GM12878 (cell line): ENCODE measurements at regions not wholly inside any gene's neighbourhood (a gene's known extent, or its start where the extent isn't known, plus 50 kb on each side); places are given as distances from the start of the nearest gene placed in this dataset.

Experiments used
- ASH2L ChIP-seq: fragments of 300-600, 200-600 bp; sonication (generic); IDR thresholded peaks from 2 replicates; pipeline ENCODE4 v1.6.1; 2017; ENCODE audit warnings: low read depth, mild to moderate bottlenecking, borderline replicate concordance
- CBX5 ChIP-seq: sonication (generic); IDR thresholded peaks from 2 replicates; pipeline ENCODE4 v1.6.1; 2016; ENCODE audit warnings: low read depth, moderate library complexity, mild to moderate bottlenecking, inconsistent platforms
- CEBPB ChIP-seq, 2 experiments: fragments of 150-350 bp in 1 of 2; IDR thresholded peaks; 2 replicates each; pipeline ENCODE4 v1.6.1; 2012 to 2014; ENCODE audit warnings: low read depth in 2 of 2, low read length in 2 of 2, borderline replicate concordance in 1 of 2, inconsistent platforms in 1 of 2
- CHD2 ChIP-seq: IDR thresholded peaks from 2 replicates; pipeline ENCODE4 v1.6.1; 2011; ENCODE audit warnings: low read depth, low read length, improper control_type of control experiment, borderline replicate concordance
- CUX1 ChIP-seq: IDR thresholded peaks from 2 replicates; pipeline ENCODE4 v1.6.1; 2012; ENCODE audit warnings: improper control_type of control experiment, low read depth, low read length; ENCODE audit not compliant: insufficient replicate concordance
- MEF2A ChIP-seq: IDR thresholded peaks from 2 replicates; pipeline ENCODE4 v1.6.1; 2011; ENCODE audit warnings: low read depth, mild to moderate bottlenecking, low read length, moderate library complexity; ENCODE audit not compliant: insufficient read depth
- POU2F2 ChIP-seq: IDR thresholded peaks from 3 replicates; pipeline ENCODE4 v1.6.1; 2011; ENCODE audit warnings: low read depth, mild to moderate bottlenecking, low read length, borderline replicate concordance
- RELA ChIP-seq: fragments of 450-650 bp; IDR thresholded peaks from 2 replicates; pipeline ENCODE4 v1.8.0; 2014; ENCODE audit warnings: borderline replicate concordance; ENCODE audit not compliant: partially characterized antibody
- RUNX3 ChIP-seq: IDR thresholded peaks from 2 replicates; pipeline ENCODE4 v1.6.1; 2012; ENCODE audit warnings: low read length, inconsistent platforms
- SMARCA5 ChIP-seq: fragments of 450-650 bp; IDR thresholded peaks from 2 replicates; pipeline ENCODE4 v1.6.1; 2017; ENCODE audit warnings: mild to moderate bottlenecking
- STAT1 ChIP-seq: fragments of 450-650 bp; conservative IDR thresholded peaks from 2 replicates; pipeline ENCODE4 v1.6.1; 2014; ENCODE audit warnings: antibody characterized with exemption, mild to moderate bottlenecking
- TCF7 ChIP-seq: IDR thresholded peaks from 2 replicates; pipeline ENCODE4 v1.6.1; 2014; ENCODE audit warnings: antibody characterized with exemption, borderline replicate concordance
- YY1 ChIP-seq: IDR thresholded peaks from 2 replicates; pipeline ENCODE4 v1.6.1; 2011; ENCODE audit warnings: low read depth, mild to moderate bottlenecking, low read length
- ZNF217 ChIP-seq: fragments of 450-650 bp; IDR thresholded peaks from 2 replicates; pipeline ENCODE4 v1.6.1; 2017; ENCODE audit warnings: antibody characterized with exemption, mild to moderate bottlenecking
- ZSCAN29 ChIP-seq: fragments of 450-650 bp; IDR thresholded peaks from 2 replicates; pipeline ENCODE4 v1.6.1; 2017; ENCODE audit warnings: mild to moderate bottlenecking, moderate library complexity
- TF ChIP-seq, protein P1 (sequence below): fragments of 450-650 bp; formaldehyde crosslinking; IDR thresholded peaks from 2 replicates; pipeline ENCODE4 v1.4.0; 2020; ENCODE audit warnings: mild to moderate bottlenecking, moderate library complexity
- TF ChIP-seq, protein P2 (sequence below): fragments of 150-350 bp; IDR thresholded peaks from 2 replicates; pipeline ENCODE4 v1.6.1; 2014; ENCODE audit warnings: mild to moderate bottlenecking, low read depth, low read length

DNA sequence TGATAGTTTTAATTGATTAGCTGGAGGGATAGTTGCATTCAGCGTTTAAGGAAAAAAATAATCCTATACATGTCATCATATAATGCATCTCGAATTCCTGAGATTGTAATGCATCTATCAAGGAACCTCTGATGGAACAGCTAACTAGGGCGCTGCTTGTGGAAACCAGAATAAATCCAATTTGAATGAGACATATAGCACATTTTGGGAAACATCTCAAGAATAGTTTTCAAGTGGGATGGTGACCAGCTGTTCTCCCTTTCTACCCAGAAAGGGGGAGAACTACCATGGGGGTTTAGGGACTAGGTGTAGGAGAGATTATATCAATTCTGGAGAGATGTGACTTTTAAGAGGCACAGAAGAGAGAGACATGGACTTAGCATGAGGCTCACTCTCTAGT lies 319.3 kb upstream of the BRINP1 start (continued):
- TF ChIP-seq CUX1: no peak
- no peak for TF ChIP-seq ZSCAN29
- TF ChIP-seq, protein P1, sequence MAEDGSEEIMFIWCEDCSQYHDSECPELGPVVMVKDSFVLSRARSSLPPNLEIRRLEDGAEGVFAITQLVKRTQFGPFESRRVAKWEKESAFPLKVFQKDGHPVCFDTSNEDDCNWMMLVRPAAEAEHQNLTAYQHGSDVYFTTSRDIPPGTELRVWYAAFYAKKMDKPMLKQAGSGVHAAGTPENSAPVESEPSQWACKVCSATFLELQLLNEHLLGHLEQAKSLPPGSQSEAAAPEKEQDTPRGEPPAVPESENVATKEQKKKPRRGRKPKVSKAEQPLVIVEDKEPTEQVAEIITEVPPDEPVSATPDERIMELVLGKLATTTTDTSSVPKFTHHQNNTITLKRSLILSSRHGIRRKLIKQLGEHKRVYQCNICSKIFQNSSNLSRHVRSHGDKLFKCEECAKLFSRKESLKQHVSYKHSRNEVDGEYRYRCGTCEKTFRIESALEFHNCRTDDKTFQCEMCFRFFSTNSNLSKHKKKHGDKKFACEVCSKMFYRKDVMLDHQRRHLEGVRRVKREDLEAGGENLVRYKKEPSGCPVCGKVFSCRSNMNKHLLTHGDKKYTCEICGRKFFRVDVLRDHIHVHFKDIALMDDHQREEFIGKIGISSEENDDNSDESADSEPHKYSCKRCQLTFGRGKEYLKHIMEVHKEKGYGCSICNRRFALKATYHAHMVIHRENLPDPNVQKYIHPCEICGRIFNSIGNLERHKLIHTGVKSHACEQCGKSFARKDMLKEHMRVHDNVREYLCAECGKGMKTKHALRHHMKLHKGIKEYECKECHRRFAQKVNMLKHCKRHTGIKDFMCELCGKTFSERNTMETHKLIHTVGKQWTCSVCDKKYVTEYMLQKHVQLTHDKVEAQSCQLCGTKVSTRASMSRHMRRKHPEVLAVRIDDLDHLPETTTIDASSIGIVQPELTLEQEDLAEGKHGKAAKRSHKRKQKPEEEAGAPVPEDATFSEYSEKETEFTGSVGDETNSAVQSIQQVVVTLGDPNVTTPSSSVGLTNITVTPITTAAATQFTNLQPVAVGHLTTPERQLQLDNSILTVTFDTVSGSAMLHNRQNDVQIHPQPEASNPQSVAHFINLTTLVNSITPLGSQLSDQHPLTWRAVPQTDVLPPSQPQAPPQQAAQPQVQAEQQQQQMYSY: no peak
- no peak for TF ChIP-seq RUNX3
- no peak for TF ChIP-seq MEF2A
- TF ChIP-seq, protein P2, sequence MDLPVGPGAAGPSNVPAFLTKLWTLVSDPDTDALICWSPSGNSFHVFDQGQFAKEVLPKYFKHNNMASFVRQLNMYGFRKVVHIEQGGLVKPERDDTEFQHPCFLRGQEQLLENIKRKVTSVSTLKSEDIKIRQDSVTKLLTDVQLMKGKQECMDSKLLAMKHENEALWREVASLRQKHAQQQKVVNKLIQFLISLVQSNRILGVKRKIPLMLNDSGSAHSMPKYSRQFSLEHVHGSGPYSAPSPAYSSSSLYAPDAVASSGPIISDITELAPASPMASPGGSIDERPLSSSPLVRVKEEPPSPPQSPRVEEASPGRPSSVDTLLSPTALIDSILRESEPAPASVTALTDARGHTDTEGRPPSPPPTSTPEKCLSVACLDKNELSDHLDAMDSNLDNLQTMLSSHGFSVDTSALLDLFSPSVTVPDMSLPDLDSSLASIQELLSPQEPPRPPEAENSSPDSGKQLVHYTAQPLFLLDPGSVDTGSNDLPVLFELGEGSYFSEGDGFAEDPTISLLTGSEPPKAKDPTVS: no peak
- TF ChIP-seq CHD2: no peak
- no peak for TF ChIP-seq RELA
- no peak for TF ChIP-seq STAT1
- TF ChIP-seq POU2F2: no peak
- TF ChIP-seq ASH2L: no peak
- no peak for TF ChIP-seq ZNF217
- no peak for TF ChIP-seq SMARCA5
- TF ChIP-seq YY1: no peak
- TF ChIP-seq CEBPB (IDR thresholded peaks at IDR 0.05; ENCODE audit: borderline replicate concordance in 1 of 2, low read depth in 2 of 2, low read length in 2 of 2): no peak
- no peak for TF ChIP-seq TCF7
- TF ChIP-seq CBX5: no peak
